ENCODE measurements at regions not wholly inside any gene's neighbourhood (a gene's known extent, or its start where the extent isn't known, plus 50 kb on each side); places are given as distances from the start of the nearest gene placed in this dataset.

DNA sequence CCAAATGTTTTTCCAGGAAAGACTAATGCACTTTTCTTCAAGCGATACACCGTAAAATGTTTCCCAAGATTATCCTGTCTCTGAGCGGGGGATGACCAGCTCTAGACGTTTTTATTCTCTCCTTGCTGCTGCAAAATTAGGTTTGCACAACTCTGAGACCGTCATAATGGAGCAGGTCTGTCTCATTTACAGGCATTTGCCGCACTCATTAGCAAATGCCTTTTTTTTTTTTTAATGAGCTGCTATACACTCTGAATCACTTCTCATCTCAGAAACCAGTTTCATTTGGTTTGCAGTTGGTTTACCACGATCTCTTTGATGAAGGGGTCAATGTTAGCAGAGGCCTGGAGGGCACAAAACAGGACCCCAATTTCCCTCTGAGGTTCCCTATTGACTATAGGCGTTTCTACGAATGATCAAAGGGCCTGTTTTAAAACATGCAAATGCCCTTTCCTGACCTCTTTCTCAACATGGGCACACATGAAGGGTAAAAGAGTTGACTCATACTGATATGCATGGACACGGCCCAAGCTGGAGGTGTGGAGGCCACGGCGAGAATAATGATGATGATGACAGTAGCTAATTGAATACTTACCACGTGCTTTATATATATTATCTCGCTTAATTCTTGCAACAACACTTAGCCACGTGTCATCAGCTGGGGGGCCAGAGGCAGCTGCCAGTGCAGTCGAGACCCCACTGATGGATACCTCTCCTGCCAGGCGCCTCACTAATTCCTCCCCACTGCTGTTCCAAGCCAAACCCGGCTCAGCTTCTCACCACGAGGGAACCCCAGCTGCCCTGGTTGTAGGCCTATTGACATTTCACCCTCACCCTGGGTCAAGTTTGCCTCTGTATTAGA, 89.9 kb upstream of the PTCH1 start:
- Histone ChIP-seq H3K27me3 (ENCODE audit: control insufficient read depth, insufficient read depth, low read length) (no peaks in the 10 kb centered on the region), H3K4me3 (ENCODE audit: low read depth, low read length) (no peak overlapping the region), H3K4me1 (ENCODE audit: control insufficient read depth, insufficient read depth, low read length) (peaks cover 6% of the 10 kb centered on the region)

DNA sequence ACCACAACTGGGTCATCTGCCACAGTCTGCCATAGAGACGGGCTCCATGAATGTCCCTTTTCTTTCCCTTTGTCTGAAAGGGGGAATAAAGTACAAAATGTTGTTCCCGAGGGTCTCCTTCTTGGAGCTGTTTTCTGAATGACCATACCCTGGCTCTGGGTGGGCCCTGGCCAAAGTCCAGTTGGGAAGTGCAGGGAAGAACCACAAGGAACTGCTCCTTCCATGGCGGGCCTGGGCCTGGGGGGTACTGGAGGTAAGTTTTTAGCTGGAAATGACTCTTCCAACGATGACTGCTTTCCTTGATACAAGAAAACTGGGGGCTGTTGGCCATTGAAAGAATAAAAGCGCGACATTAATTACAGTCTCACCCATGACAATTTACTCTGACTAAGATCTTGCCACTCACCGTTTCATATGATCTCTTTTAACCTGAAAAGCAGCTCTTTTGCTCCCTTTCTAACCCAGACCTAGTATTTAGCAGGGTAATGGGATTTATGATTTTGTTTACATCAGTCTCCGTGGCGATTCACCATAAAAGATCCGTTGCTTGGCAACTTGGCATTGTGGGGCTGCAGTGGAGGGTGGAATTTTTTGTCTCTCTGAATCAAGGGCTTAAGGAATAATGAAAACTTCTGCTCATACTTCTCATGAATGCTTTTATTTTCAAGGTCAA, 89.2 kb upstream of the PTCH1 start:
- no peaks in the 10 kb centered on the region for H3K9me3 ChIP-seq (ENCODE audit: control insufficient read depth, insufficient read depth, low read length)
- no peaks in the 10 kb centered on the region for H3K27me3 ChIP-seq (ENCODE audit: control insufficient read depth, insufficient read depth, low read length)
- H3K4me1 ChIP-seq (ENCODE audit: control insufficient read depth, insufficient read depth, low read length) = peaks cover 6% of the 10 kb centered on the region
- no peak overlapping the region for H3K9ac ChIP-seq (ENCODE audit: low read depth, low read length)
- H3K27ac ChIP-seq (ENCODE audit: low read depth, low read length) = no peak overlapping the region
- no peak overlapping the region for H3K4me3 ChIP-seq (ENCODE audit: low read depth, low read length)
- H3K36me3 ChIP-seq (ENCODE audit: control insufficient read depth, insufficient read depth, low read length) = no peaks in the 10 kb centered on the region

More for the DNA sequence above, 89.9 kb upstream of the PTCH1 start:
- H3K9me3 ChIP-seq (ENCODE audit: control insufficient read depth, insufficient read depth, low read length) = no peaks in the 10 kb centered on the region
- no peaks in the 10 kb centered on the region for H3K36me3 ChIP-seq (ENCODE audit: control insufficient read depth, insufficient read depth, low read length)
- no peak overlapping the region for H3K27ac ChIP-seq (ENCODE audit: low read depth, low read length)
- no peak overlapping the region for H3K9ac ChIP-seq (ENCODE audit: low read depth, low read length)

DNA sequence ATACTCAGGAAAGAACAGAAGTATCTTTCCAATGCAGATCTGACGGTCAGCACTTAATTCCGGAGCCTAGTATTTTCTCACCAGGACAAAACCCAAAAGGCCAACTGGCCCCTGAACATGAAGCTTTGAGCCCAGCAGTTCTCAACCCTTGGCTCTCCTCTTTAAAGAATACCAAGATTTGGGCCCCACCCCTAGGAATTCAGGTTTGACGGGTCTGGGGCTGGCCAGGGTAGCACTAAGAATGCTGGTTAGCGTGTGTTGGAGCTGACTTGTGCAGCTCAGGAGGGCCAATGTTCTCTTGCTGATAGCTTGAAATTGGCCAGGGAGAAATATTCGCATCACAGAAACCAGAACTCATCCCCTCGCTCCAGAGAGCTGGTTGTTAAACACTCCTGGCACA, 88.3 kb upstream of the PTCH1 start:
- Histone ChIP-seq H3K27me3 (ENCODE audit: control insufficient read depth, insufficient read depth, low read length) (no peaks in the 10 kb centered on the region), H3K4me1 (ENCODE audit: control insufficient read depth, insufficient read depth, low read length) (peaks cover 6% of the 10 kb centered on the region), H3K36me3 (ENCODE audit: control insufficient read depth, insufficient read depth, low read length) (no peaks in the 10 kb centered on the region), H3K9me3 (ENCODE audit: control insufficient read depth, insufficient read depth, low read length) (no peaks in the 10 kb centered on the region), H3K4me3 (ENCODE audit: low read depth, low read length) (no peak overlapping the region), H3K27ac (ENCODE audit: low read depth, low read length) (no peak overlapping the region), H3K9ac (ENCODE audit: low read depth, low read length) (no peak overlapping the region)

DNA sequence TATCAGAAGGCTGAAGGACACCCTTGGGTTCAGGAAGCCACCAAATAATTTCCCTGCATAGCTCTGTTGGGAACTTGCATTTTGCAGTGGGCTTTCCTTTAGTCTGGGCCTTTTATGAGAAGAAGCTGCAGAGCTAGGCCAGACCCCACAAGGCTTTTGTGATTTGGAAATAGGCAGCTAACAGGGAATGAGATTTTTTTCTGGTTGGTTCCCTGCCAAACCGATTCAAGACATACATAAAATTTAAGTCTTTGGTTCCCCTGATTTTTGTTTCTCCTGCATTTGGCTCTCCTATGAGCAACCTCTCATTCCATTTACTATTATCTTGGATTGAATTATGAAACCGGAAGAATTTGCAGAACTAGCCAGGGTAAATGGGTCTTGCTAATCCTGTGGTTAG, 81.5 kb upstream of the PTCH1 start:
- Histone ChIP-seq H3K4me3 (ENCODE audit: low read depth, low read length) (no peak overlapping the region), H3K36me3 (ENCODE audit: control insufficient read depth, insufficient read depth, low read length) (no peaks in the 10 kb centered on the region), H3K4me1 (ENCODE audit: control insufficient read depth, insufficient read depth, low read length) (no peaks in the 10 kb centered on the region), H3K27me3 (ENCODE audit: control insufficient read depth, insufficient read depth, low read length) (no peaks in the 10 kb centered on the region), H3K9ac (ENCODE audit: low read depth, low read length) (no peak overlapping the region), H3K9me3 (ENCODE audit: control insufficient read depth, insufficient read depth, low read length) (no peaks in the 10 kb centered on the region), H3K27ac (ENCODE audit: low read depth, low read length) (no peak overlapping the region)

DNA sequence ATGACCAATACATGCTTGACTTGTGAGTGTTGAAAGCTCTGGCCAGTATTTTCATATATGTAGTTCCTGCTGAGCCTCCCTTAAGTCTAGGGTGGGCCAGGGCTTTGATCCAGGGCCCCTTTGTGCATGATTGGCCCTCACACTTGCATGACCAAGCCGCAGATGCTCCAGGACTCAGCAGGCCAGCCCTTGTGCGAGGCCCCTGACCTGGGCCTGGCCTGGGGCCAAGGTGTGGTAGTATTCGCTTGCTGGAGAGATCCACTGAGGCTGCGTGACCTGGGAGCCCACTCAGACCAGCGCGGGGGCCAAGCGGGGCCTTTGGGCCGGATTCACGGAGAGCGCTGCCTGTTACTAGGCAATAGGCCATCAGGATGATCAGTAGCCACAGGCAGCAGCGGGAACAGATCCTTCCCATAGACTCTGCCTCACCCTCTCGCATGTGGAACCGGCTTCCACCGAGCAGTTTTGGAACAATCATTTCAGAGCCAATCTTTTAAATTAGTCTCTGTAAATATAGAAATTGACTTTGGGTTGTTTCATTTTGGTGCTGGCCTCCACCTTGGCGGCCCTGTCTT, 79.0 kb upstream of the PTCH1 start:
- H3K36me3 ChIP-seq (ENCODE audit: control insufficient read depth, insufficient read depth, low read length) = no peaks in the 10 kb centered on the region
- H3K27ac ChIP-seq (ENCODE audit: low read depth, low read length) = no peak overlapping the region
- no peaks in the 10 kb centered on the region for H3K4me1 ChIP-seq (ENCODE audit: control insufficient read depth, insufficient read depth, low read length)

DNA sequence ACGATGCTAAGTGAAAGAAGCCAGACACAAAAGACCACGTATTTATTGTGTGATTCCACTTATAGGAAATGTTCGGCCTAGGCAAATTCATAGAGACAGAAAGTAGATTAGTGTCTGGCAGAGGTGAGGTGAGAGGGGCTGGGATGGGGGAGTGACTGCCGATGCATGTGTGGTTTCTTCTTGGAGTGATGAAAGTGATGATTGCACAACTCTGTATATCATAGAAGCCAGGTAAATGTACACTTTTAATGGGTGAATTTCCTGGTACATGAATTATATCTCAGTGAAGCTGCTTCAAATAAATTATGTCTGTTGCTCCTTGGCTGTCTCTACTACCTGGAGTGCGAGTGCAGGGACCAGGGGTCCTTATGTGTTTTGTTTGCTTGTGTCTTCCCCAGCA, 76.2 kb upstream of the PTCH1 start:
- Histone ChIP-seq H3K4me3 (ENCODE audit: low read depth, low read length) (no peak overlapping the region), H3K9ac (ENCODE audit: low read depth, low read length) (no peak overlapping the region), H3K4me1 (ENCODE audit: control insufficient read depth, insufficient read depth, low read length) (no peaks in the 10 kb centered on the region), H3K36me3 (ENCODE audit: control insufficient read depth, insufficient read depth, low read length) (no peaks in the 10 kb centered on the region), H3K27ac (ENCODE audit: low read depth, low read length) (no peak overlapping the region), H3K27me3 (ENCODE audit: control insufficient read depth, insufficient read depth, low read length) (no peaks in the 10 kb centered on the region), H3K9me3 (ENCODE audit: control insufficient read depth, insufficient read depth, low read length) (no peaks in the 10 kb centered on the region)

More for the DNA sequence above, 79.0 kb upstream of the PTCH1 start:
- H3K9me3 ChIP-seq (ENCODE audit: control insufficient read depth, insufficient read depth, low read length) = no peaks in the 10 kb centered on the region
- no peak overlapping the region for H3K4me3 ChIP-seq (ENCODE audit: low read depth, low read length)
- no peaks in the 10 kb centered on the region for H3K27me3 ChIP-seq (ENCODE audit: control insufficient read depth, insufficient read depth, low read length)
- no peak overlapping the region for H3K9ac ChIP-seq (ENCODE audit: low read depth, low read length)

DNA sequence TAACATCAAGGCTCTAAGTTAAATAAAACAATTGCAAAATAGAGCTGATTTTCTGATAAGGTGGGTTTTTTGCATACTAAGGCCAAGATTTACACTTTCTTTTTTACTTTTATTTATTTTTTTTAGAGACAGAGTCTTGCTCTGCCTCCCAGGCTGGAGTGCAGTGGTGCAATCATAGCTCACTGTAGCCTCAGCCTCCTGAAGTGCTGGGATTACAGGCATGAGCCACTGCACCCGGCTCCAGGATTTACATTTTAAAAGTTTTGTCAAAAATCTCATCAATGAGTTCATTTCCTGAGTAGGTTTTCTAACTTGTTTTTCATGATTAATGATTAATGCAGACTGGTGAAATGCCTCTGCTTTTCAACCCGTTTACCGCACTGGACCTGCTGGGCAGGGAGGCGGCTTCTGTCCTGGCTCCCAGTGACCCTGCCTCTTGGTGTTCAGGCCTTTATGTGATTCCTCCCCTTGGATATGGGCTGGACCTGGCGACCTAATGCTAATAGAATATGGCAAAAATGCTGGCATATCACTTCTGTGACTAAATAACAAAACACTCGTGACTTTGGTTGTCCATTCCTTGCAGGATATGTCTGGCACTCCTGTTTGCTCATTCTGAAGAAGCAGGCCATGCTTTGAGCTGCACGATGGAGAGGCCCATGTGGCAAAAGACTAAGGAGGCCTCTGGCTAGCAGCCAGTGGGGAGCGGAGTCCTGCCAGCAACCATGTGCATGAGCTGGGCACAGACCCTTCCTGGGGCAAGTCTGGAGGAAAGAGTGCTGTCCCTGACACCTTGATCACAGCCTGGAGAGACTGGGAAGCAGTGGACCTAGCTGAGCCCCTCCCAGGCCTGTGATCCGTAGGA, 72.2 kb upstream of the PTCH1 start:
- no peaks in the 10 kb centered on the region for H3K36me3 ChIP-seq (ENCODE audit: control insufficient read depth, insufficient read depth, low read length)
- H3K9me3 ChIP-seq (ENCODE audit: control insufficient read depth, insufficient read depth, low read length) = no peaks in the 10 kb centered on the region
- H3K27me3 ChIP-seq (ENCODE audit: control insufficient read depth, insufficient read depth, low read length) = no peaks in the 10 kb centered on the region
- peaks cover 7% of the 10 kb centered on the region; the same call in 1 of the 2 replicates for H3K4me1 ChIP-seq (ENCODE audit: control insufficient read depth, insufficient read depth, low read length)
- H3K9ac ChIP-seq (ENCODE audit: low read depth, low read length) = no peak overlapping the region
- H3K4me3 ChIP-seq (ENCODE audit: low read depth, low read length) = no peak overlapping the region
- no peak overlapping the region for H3K27ac ChIP-seq (ENCODE audit: low read depth, low read length)

DNA sequence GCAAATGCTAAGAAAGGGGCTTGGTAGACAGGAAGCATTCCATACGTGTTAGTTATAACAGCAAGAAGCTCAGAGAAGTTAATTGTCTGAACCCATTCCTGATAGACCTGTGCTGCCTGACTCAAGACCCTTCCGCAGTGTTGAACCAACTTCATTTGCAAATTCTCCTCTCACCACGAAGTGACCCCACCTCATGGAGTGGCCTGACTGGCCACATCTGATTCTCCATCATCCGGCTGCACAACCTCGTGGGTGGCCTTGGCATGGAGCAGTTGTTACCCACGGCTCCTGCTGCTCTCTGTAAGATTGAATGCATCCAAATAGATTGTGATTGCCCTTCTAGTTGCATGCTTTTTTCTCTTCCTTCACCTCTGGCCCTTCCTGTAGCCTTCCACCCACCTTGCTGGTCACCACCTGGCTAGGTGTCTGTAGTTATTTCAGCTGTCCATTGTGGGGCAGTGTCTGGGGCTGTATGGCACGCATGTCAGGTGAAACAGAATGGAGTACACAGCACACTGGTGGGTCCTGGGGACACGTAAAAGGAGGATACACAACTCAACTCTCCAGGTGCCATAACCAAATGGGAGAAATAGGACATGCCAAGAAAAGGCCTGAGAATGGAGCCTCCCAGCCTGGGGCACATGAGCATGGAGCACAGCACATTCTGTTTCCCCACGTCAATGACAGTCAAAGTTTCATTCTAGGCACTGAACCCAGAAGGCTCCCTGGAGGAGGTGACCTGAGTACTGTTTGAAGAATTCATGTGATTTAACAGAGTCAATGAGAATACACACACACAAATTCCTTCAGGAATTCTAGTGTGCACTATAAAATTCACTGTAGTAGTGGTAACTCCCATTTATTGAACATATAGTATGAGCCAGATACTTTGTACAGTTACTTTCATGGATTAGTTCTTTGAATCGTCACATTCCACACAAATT, 70.5 kb upstream of the PTCH1 start:
- Histone ChIP-seq H3K36me3 (ENCODE audit: control insufficient read depth, insufficient read depth, low read length) (no peaks in the 10 kb centered on the region), H3K27me3 (ENCODE audit: control insufficient read depth, insufficient read depth, low read length) (no peaks in the 10 kb centered on the region), H3K27ac (ENCODE audit: low read depth, low read length) (no peak overlapping the region), H3K9ac (ENCODE audit: low read depth, low read length) (no peak overlapping the region), H3K9me3 (ENCODE audit: control insufficient read depth, insufficient read depth, low read length) (no peaks in the 10 kb centered on the region), H3K4me3 (ENCODE audit: low read depth, low read length) (no peak overlapping the region), H3K4me1 (ENCODE audit: control insufficient read depth, insufficient read depth, low read length) (peaks cover 11% of the 10 kb centered on the region)

DNA sequence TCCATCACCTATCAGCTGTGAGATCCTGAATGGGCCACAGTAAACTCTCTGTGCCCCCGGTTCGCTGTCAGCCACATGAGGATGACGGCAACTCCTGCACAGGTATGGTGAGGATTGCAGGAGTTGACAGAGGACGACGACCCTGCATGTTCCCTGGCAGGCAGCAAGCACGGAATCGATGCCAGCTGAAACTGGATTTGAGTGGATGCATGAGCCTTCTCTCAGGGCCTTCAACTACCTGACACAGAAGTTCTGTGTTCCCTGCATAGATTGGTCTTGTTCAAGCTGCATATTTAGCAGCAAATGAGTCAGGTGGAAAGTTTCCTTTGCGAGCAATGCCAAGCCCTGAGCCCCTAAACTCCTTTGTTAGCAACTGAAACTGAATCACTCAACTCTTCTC, 69.6 kb upstream of the PTCH1 start:
- H3K9me3 ChIP-seq (ENCODE audit: control insufficient read depth, insufficient read depth, low read length) = no peaks in the 10 kb centered on the region
- H3K9ac ChIP-seq (ENCODE audit: low read depth, low read length) = no peak overlapping the region
- H3K36me3 ChIP-seq (ENCODE audit: control insufficient read depth, insufficient read depth, low read length) = no peaks in the 10 kb centered on the region

DNA sequence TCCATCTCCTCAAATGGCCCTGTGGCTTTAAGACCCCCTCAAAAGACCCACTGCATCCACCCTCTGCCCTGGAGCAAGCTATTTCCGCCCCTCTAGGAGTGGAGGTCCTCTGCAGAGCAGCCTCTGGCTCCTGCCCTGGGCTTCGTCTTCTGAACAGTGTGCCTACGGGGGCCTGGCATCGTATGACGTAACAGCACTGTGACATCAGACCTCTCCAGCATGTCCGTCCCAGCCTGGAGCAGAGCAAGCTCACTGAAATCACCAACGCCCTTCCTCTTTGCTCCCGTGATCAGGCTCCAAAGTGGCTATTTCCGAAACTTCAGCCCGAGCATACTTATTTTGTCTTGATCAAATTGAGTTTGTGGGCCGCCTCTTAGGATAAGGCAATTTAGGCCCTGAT, 69.1 kb upstream of the PTCH1 start:
- H3K4me3 ChIP-seq (ENCODE audit: low read depth, low read length) = no peak overlapping the region
- H3K27ac ChIP-seq (ENCODE audit: low read depth, low read length) = no peak overlapping the region
- no peaks in the 10 kb centered on the region for H3K27me3 ChIP-seq (ENCODE audit: control insufficient read depth, insufficient read depth, low read length)
- no peak overlapping the region for H3K9ac ChIP-seq (ENCODE audit: low read depth, low read length)
- H3K4me1 ChIP-seq (ENCODE audit: control insufficient read depth, insufficient read depth, low read length) = peaks cover 25% of the 10 kb centered on the region
- H3K9me3 ChIP-seq (ENCODE audit: control insufficient read depth, insufficient read depth, low read length) = no peaks in the 10 kb centered on the region
- no peaks in the 10 kb centered on the region for H3K36me3 ChIP-seq (ENCODE audit: control insufficient read depth, insufficient read depth, low read length)

More for the DNA sequence above, 69.6 kb upstream of the PTCH1 start:
- no peak overlapping the region for H3K4me3 ChIP-seq (ENCODE audit: low read depth, low read length)
- peaks cover 20% of the 10 kb centered on the region for H3K4me1 ChIP-seq (ENCODE audit: control insufficient read depth, insufficient read depth, low read length)
- H3K27me3 ChIP-seq (ENCODE audit: control insufficient read depth, insufficient read depth, low read length) = no peaks in the 10 kb centered on the region
- no peak overlapping the region for H3K27ac ChIP-seq (ENCODE audit: low read depth, low read length)

Measured in HUES48 (cell line).